ENCODE measurements at regions not wholly inside any gene's neighbourhood (a gene's known extent, or its start where the extent isn't known, plus 50 kb on each side); places are given as distances from the start of the nearest gene placed in this dataset.

DNA sequence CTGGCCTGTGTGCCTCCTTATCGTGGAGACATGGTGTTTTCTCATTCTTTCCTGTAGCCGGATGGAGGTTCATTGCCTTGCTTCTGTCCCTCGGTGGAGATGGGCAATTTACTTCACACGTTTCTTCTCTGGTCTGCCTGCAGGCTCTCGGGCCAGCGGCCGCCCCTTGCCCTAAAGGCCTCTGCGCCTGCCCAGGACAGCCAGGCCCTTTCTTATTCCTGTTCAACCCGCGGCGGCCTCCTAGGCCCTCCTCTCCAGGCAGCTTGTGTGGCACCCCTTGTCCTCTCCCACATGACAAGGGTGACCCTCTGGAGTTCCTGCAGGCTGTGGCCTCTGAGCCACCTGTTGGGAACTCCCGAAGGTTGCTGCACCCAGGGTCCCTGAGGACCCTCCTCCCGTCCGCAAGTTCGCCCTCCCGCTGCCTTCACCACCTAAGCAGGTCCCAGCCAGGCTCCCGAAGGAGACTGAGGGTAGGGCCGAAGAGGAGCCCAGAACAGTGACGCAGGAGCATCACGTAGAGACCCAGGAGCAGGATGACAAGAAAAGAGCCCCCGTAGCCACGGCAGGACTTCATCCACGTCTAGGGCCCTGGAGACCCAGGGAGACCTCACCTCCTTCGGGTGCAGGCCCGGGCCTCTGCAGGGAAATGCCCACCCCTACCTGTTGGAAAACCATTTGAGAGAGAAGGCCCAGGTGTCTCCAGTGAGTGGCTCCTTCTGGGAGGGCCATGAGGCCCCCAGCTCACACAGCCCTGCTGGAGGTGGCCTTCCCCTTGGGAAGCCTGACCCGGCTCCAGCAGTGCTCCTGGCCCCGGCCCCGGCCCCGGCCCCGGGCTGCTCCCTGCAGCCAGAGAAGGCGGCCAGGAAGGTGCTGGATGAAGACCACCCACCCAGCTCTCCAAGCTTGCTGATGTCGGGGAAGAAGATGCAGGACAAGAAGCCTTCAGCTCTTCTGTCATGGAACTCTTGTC is 291.4 kb downstream of the TLE4 start (continued):
- TF ChIP-seq CUX1 (IDR thresholded peaks at IDR 0.05; ENCODE audit: insufficient replicate concordance, low read depth, low read length) (no peak), IRF4 (IDR thresholded peaks at IDR 0.05; ENCODE audit: low read depth, low read length) (no peak), NFYB (IDR thresholded peaks at IDR 0.05; ENCODE audit: insufficient read depth, low read depth, low read length) (no peak), ASH2L (IDR thresholded peaks at IDR 0.05; ENCODE audit: borderline replicate concordance, low read depth) (no peak), KLF5 (IDR thresholded peaks at IDR 0.05; ENCODE audit: partially characterized antibody) (no peak), TARDBP (IDR thresholded peaks at IDR 0.05; ENCODE audit: borderline replicate concordance) (no peak), SKIL (IDR thresholded peaks at IDR 0.05; ENCODE audit: low read depth, poor library complexity, severe bottlenecking) (no peak), CHD4 (IDR thresholded peaks at IDR 0.05) (no peak)
- TF ChIP-seq, protein P1, sequence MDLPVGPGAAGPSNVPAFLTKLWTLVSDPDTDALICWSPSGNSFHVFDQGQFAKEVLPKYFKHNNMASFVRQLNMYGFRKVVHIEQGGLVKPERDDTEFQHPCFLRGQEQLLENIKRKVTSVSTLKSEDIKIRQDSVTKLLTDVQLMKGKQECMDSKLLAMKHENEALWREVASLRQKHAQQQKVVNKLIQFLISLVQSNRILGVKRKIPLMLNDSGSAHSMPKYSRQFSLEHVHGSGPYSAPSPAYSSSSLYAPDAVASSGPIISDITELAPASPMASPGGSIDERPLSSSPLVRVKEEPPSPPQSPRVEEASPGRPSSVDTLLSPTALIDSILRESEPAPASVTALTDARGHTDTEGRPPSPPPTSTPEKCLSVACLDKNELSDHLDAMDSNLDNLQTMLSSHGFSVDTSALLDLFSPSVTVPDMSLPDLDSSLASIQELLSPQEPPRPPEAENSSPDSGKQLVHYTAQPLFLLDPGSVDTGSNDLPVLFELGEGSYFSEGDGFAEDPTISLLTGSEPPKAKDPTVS (IDR thresholded peaks at IDR 0.05; ENCODE audit: low read depth, low read length) = no peak

Measured in GM12878 (cell line).